ENCODE measurements at regions not wholly inside any gene's neighbourhood (a gene's known extent, or its start where the extent isn't known, plus 50 kb on each side); places are given as distances from the start of the nearest gene placed in this dataset.

- TF ChIP-seq CTCF (conservative IDR thresholded peaks at IDR 0.05) (no peak), EZH2 (IDR thresholded peaks at IDR 0.05; ENCODE audit: low read depth) (no peak)
Observed at GRCh38 chr3:59300733-59301132, 250.9 kb upstream of the CFAP20DC start.

Measured in PC-9 (cell line).